ENCODE measurements at regions not wholly inside any gene's neighbourhood (a gene's known extent, or its start where the extent isn't known, plus 50 kb on each side); places are given as distances from the start of the nearest gene placed in this dataset.

GRCh38 chr18:39701055-39701783 is 2135.6 kb upstream of the CELF4 start:
- Histone ChIP-seq H3K79me2 (ENCODE audit: control insufficient read depth, insufficient read depth, low read length) (no peaks in the 10 kb centered on the region), H3K4me2 (ENCODE audit: control insufficient read depth, insufficient read depth) (no peak overlapping the region), H3K9me3 (replicated peaks; ENCODE audit: control insufficient read depth, insufficient read depth, low read length) (no peaks in the 10 kb centered on the region), H3K36me3 (ENCODE audit: control insufficient read depth in 2 of 2, insufficient read depth in 2 of 2, low read length in 1 of 2) (no peaks in the 10 kb centered on the region), H2AFZ (ENCODE audit: control insufficient read depth, low read depth, low read length) (no peak overlapping the region), H3K4me1 (ENCODE audit: control insufficient read depth, insufficient read depth, low read length) (no peaks in the 10 kb centered on the region), H3K27ac (ENCODE audit: control insufficient read depth, insufficient read depth) (no peak overlapping the region), H3K27me3 (replicated peaks in 1 of 2; ENCODE audit: control insufficient read depth in 2 of 2, insufficient read depth in 2 of 2, low read length in 1 of 2) (no peaks in the 10 kb centered on the region), H3K4me3 (no peak overlapping the region), H4K20me1 (ENCODE audit: control insufficient read depth, insufficient read depth) (no peaks in the 10 kb centered on the region), H3K9ac (ENCODE audit: control insufficient read depth, insufficient read depth, low read length) (no peak overlapping the region)
- in situ Hi-C loops (cut with MboI), result no loop called here
- no peak for ATAC-seq
- 0% methylated on average over 4 of the region's 4 CpGs for WGBS (ENCODE audit: insufficient coverage, insufficient replicate concordance, low lambda C conversion rate, missing lambda C conversion rate)
- ChIA-PET SMC1A (ENCODE audit: uncharacterized antibody, unreplicated experiment) (no interaction called here), POLR2A (no interaction called here), CTCF (interaction anchor here (1.1 kb wide), 1 partner anchor 12 kb away, joined by 3 read pairs; no protein-coding TSS in a partner anchor), RAD21 (ENCODE audit: unreplicated experiment) (no interaction called here)
- no peak for DNase-seq (ENCODE audit: low read depth, low spot score)
- intact Hi-C loops (cut with micrococcal nuclease; ENCODE audit: unreplicated experiment), result no loop called here
- BruUV-seq (replicated peaks), result no TSS peak
- no peak for FAIRE-seq
- TF ChIP-seq LARP7 (IDR thresholded peaks at IDR 0.05), result no peak

GRCh38 chr18:39699340-39699964 is 2133.9 kb upstream of the CELF4 start:
- no peak overlapping the region for H3K9ac ChIP-seq (ENCODE audit: control insufficient read depth, insufficient read depth, low read length)
- H3K79me2 ChIP-seq (ENCODE audit: control insufficient read depth, insufficient read depth, low read length), result no peaks in the 10 kb centered on the region
- H3K27me3 ChIP-seq (replicated peaks in 1 of 2; ENCODE audit: control insufficient read depth in 2 of 2, insufficient read depth in 2 of 2, low read length in 1 of 2), result no peaks in the 10 kb centered on the region
- no peaks in the 10 kb centered on the region for H3K4me1 ChIP-seq (ENCODE audit: control insufficient read depth, insufficient read depth, low read length)
- no peak for DNase-seq (ENCODE audit: low read depth, low spot score)
- H3K27ac ChIP-seq (ENCODE audit: control insufficient read depth, insufficient read depth), result no peak overlapping the region
- 26% methylated on average over 5 of the region's 5 CpGs for WGBS (ENCODE audit: insufficient coverage, insufficient replicate concordance, low lambda C conversion rate, missing lambda C conversion rate)
- H2AFZ ChIP-seq (ENCODE audit: control insufficient read depth, low read depth, low read length), result no peak overlapping the region
- ChIA-PET CTCF (no interaction called here), RAD21 (ENCODE audit: unreplicated experiment) (no interaction called here), SMC1A (ENCODE audit: uncharacterized antibody, unreplicated experiment) (no interaction called here), POLR2A (no interaction called here)
- in situ Hi-C loops (cut with MboI), result no loop called here
- H4K20me1 ChIP-seq (ENCODE audit: control insufficient read depth, insufficient read depth), result no peaks in the 10 kb centered on the region
- H3K4me2 ChIP-seq (ENCODE audit: control insufficient read depth, insufficient read depth), result no peak overlapping the region
- no peaks in the 10 kb centered on the region for H3K36me3 ChIP-seq (ENCODE audit: control insufficient read depth in 2 of 2, insufficient read depth in 2 of 2, low read length in 1 of 2)
- TF ChIP-seq MTA2 (IDR thresholded peaks at IDR 0.05; ENCODE audit: low read depth) (no peak), NFXL1 (IDR thresholded peaks at IDR 0.05; ENCODE audit: borderline replicate concordance) (no peak), EGR1 (IDR thresholded peaks at IDR 0.05; ENCODE audit: borderline replicate concordance in 1 of 2, low read depth in 2 of 2, low read length in 2 of 2) (no peak), ZNF274 (IDR thresholded peaks at IDR 0.05; ENCODE audit: insufficient read depth, insufficient read length) (no peak)
- FAIRE-seq, result no peak
- intact Hi-C loops (cut with micrococcal nuclease; ENCODE audit: unreplicated experiment), result no loop called here
- no peak overlapping the region for H3K4me3 ChIP-seq
- no peak for ATAC-seq
- no TSS peak for BruUV-seq (replicated peaks)
- no peaks in the 10 kb centered on the region for H3K9me3 ChIP-seq (replicated peaks; ENCODE audit: control insufficient read depth, insufficient read depth, low read length)

Data from GM12878 (cell line).